A549 (cell line): ENCODE measurements at regions not wholly inside any gene's neighbourhood (a gene's known extent, or its start where the extent isn't known, plus 50 kb on each side); places are given as distances from the start of the nearest gene placed in this dataset.

Source experiments
- CTCF ChIP-seq: fragments of >200 bp; sonication (Bioruptor Twin); formaldehyde crosslinking; IDR thresholded peaks from 3 replicates; pipeline ENCODE4 v1.5.1; 2016
- EP300 ChIP-seq, 2 experiments: fragments of >200 bp; sonication (Bioruptor Twin); formaldehyde crosslinking; IDR thresholded peaks; 2 replicates in 1 of 2; 3 replicates in 1 of 2; pipeline ENCODE4 v1.6.1; 2016 to 2017
- NR3C1 ChIP-seq: fragments of >200 bp; sonication (Bioruptor Twin); formaldehyde crosslinking; IDR thresholded peaks from 3 replicates; pipeline ENCODE4 v1.6.1; 2017
- POLR2AphosphoS2 ChIP-seq: conservative IDR thresholded peaks from 2 replicates; pipeline ENCODE4 v1.6.1; 2012; ENCODE audit warnings: low read length, improper control_type of control experiment, inconsistent platforms

- TF ChIP-seq POLR2AphosphoS2 (no peak), NR3C1 (no peak), CTCF (no peak), EP300 (IDR thresholded peaks at IDR 0.05) (no peak)
Measured at GRCh38 chr17:36824678-36825101, 112.6 kb upstream of the LHX1 start.
